ENCODE measurements at regions not wholly inside any gene's neighbourhood (a gene's known extent, or its start where the extent isn't known, plus 50 kb on each side); places are given as distances from the start of the nearest gene placed in this dataset.

GRCh38 chr5:2259494-2260107, 376.9 kb upstream of the IRX4 start:
- H3K4me3 ChIP-seq (ENCODE audit: low read depth, low read length): no peak overlapping the region
- no peak for DNase-seq (ENCODE audit: low read depth, low spot score)
- CTCF ChIA-PET: no interaction called here
- POLR2A ChIA-PET: no interaction called here
- TF ChIP-seq, protein P1, sequence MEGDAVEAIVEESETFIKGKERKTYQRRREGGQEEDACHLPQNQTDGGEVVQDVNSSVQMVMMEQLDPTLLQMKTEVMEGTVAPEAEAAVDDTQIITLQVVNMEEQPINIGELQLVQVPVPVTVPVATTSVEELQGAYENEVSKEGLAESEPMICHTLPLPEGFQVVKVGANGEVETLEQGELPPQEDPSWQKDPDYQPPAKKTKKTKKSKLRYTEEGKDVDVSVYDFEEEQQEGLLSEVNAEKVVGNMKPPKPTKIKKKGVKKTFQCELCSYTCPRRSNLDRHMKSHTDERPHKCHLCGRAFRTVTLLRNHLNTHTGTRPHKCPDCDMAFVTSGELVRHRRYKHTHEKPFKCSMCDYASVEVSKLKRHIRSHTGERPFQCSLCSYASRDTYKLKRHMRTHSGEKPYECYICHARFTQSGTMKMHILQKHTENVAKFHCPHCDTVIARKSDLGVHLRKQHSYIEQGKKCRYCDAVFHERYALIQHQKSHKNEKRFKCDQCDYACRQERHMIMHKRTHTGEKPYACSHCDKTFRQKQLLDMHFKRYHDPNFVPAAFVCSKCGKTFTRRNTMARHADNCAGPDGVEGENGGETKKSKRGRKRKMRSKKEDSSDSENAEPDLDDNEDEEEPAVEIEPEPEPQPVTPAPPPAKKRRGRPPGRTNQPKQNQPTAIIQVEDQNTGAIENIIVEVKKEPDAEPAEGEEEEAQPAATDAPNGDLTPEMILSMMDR (IDR thresholded peaks at IDR 0.05; ENCODE audit: insufficient read depth, low read length, missing control alignments): no peak

DNA sequence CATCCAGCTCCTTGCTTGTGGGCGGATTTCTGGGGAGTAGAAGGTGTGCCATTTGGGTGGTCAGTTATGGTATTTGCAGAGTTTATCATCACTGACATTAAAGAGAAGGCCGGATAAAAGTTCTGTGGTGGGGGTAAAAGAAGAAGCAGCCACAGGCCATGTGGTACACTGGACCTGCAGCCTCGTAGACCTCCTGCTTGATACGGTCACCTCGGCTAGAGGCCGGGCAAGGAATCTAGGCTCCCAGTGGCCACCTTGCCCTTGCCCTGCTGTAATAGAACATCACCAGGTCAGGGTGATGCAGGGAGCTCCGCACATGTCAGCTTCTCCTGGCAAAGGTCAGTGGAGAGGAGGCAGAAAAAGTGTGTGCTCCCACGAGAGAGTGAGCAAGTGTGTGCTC, 376.1 kb upstream of the IRX4 start:
- ChIA-PET POLR2A (no interaction called here), CTCF (no interaction called here)
- no peak for DNase-seq (ENCODE audit: low read depth, low spot score)
- TF ChIP-seq, protein P1 (IDR thresholded peaks at IDR 0.05; ENCODE audit: insufficient read depth, low read length, missing control alignments): no peak
- H3K4me3 ChIP-seq (ENCODE audit: low read depth, low read length): no peak overlapping the region

DNA sequence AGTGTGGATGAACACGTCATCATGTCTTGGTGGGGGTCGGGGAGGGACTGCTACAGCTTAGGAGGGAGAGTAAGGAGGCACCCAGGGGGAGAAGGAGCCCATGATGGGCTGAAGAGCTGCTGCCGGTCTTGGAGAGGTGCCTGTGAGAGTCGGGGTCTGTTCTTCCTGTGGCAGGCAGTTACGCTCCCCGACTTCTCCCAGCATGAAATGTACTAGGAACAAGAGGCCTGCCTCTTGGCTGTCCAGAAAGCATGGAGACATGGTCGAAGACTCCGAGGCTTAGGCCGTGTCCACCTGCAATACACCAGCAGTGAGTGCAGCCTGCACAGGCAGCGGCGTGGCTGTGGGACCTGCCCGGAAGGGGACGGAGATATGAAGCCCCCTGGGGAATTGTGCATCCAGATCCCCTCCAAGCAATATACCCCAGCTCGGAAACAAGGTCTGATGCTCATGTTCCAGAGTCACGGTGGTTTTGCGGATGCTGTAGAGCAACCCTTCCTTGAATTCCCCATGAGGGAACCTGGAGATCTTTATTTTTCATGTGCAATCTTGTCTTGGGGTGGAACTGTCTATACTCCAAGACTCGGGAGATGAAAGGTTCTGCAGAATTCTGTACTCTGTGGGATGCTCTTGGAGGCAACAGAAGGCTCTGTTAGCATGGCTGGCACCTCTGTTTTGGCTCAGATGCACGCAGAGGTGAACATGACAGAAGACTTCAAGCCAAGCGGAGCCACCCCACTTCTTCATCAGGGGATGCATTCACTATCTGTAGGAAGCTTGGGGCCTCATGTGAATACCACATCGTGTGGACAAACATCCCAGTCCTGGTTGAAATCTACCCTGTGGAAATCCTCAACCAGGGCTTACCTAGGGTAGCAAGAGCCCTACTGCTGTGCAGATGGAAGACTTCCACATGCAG, 374.9 kb upstream of the IRX4 start:
- ChIA-PET POLR2A (no interaction called here), CTCF (no interaction called here)
- TF ChIP-seq, protein P1 (IDR thresholded peaks at IDR 0.05; ENCODE audit: insufficient read depth, low read length, missing control alignments): no peak
- H3K4me3 ChIP-seq (ENCODE audit: low read depth, low read length): no peak overlapping the region
- DNase-seq (ENCODE audit: low read depth, low spot score): no peak

- DNase-seq (ENCODE audit: low read depth, low spot score): no peak
- TF ChIP-seq, protein P1 (IDR thresholded peaks at IDR 0.05; ENCODE audit: insufficient read depth, low read length, missing control alignments): no peak
- ChIA-PET CTCF (no interaction called here), POLR2A (no interaction called here)
- H3K4me3 ChIP-seq (ENCODE audit: low read depth, low read length): no peak overlapping the region
Measured at GRCh38 chr5:2256691-2257280, 374.1 kb upstream of the IRX4 start.

GRCh38 chr5:2255915-2256690, 373.4 kb upstream of the IRX4 start:
- TF ChIP-seq, protein P1 (IDR thresholded peaks at IDR 0.05; ENCODE audit: insufficient read depth, low read length, missing control alignments): no peak
- POLR2A ChIA-PET: no interaction called here
- H3K4me3 ChIP-seq (ENCODE audit: low read depth, low read length): no peak overlapping the region
- CTCF ChIA-PET: no interaction called here
- no peak for DNase-seq (ENCODE audit: low read depth, low spot score)
